Liver (tissue), 3 donors: ENCODE measurements at regions not wholly inside any gene's neighbourhood (a gene's known extent, or its start where the extent isn't known, plus 50 kb on each side); places are given as distances from the start of the nearest gene placed in this dataset.

Experiments
- TAF1 ChIP-seq: conservative IDR thresholded peaks from 2 replicates; pipeline ENCODE4 v1.6.1; 2016; ENCODE audit warnings: antibody characterized with exemption, mild to moderate bottlenecking
- TF ChIP-seq, protein P1 (sequence below): fragments of 150-350 bp; IDR thresholded peaks from 2 replicates; pipeline ENCODE4 v1.5.1; 2017; ENCODE audit warnings: improper control_type of control experiment, low read depth, low read length; ENCODE audit not compliant: missing input control
- TF ChIP-seq, protein P2 (sequence below): IDR thresholded peaks from 2 replicates; pipeline ENCODE4 v1.6.1; 2016; ENCODE audit warnings: antibody characterized with exemption
- donor health status: healthy.
- donor health status: healthy.

GRCh38 chr13:97879646-97880310 lies 73.7 kb upstream of the IPO5 start:
- TF ChIP-seq, protein P1, sequence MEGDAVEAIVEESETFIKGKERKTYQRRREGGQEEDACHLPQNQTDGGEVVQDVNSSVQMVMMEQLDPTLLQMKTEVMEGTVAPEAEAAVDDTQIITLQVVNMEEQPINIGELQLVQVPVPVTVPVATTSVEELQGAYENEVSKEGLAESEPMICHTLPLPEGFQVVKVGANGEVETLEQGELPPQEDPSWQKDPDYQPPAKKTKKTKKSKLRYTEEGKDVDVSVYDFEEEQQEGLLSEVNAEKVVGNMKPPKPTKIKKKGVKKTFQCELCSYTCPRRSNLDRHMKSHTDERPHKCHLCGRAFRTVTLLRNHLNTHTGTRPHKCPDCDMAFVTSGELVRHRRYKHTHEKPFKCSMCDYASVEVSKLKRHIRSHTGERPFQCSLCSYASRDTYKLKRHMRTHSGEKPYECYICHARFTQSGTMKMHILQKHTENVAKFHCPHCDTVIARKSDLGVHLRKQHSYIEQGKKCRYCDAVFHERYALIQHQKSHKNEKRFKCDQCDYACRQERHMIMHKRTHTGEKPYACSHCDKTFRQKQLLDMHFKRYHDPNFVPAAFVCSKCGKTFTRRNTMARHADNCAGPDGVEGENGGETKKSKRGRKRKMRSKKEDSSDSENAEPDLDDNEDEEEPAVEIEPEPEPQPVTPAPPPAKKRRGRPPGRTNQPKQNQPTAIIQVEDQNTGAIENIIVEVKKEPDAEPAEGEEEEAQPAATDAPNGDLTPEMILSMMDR, result no peak
- TF ChIP-seq, protein P2, sequence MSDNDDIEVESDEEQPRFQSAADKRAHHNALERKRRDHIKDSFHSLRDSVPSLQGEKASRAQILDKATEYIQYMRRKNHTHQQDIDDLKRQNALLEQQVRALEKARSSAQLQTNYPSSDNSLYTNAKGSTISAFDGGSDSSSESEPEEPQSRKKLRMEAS, result no peak
- no peak for TF ChIP-seq TAF1
